SW480 (cell line): ENCODE measurements at regions not wholly inside any gene's neighbourhood (a gene's known extent, or its start where the extent isn't known, plus 50 kb on each side); places are given as distances from the start of the nearest gene placed in this dataset.
A peak's percentile ranks its signal among the peaks of the same experiment; 100 is the strongest.

Experiments
- DNase-seq: peaks from one replicate; pipeline ENCODE4 v3.0.0-alpha.2; 2016; ENCODE audit warnings: low spot score

DNA sequence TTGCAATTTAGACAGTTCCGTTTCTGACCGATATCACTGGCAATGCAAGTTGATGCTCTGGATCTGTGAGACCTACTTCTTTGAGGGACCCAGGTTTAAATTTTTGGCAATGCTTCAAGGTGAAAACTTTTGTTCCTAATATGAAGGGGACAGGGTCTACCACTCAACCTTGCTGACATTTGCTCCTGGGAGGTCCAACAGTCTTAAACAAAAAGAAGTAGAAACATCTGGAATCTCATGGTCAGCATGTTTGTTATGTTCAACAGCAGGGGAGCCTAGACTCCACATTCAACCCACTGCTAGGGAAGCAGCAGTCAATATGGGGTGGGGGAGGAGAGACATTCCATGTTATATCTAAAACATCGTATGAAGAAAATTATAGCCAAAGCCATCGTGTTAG lies 196.4 kb downstream of the SIM1 start:
- DNase-seq, result no peak

DNA sequence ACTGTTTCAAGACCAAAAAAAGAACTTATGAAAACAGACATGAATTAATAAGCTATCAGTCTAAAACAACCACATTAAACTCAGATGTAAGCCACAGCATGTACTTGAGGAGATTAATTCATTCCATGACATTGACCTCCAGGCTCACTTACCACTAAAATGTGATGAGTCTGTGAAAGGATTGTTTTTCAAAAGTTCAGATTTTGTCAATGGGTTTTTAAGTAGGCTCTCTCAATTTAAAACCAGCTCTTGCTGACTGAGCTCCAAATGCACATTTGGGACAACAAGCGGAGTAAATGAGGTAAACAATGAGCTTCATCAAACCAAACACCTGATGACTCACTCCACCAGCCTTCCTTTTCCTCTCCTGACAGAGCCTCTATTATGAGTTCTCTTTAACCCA lies 197.0 kb downstream of the SIM1 start:
- DNase-seq, result peak; percentile 3

DNA sequence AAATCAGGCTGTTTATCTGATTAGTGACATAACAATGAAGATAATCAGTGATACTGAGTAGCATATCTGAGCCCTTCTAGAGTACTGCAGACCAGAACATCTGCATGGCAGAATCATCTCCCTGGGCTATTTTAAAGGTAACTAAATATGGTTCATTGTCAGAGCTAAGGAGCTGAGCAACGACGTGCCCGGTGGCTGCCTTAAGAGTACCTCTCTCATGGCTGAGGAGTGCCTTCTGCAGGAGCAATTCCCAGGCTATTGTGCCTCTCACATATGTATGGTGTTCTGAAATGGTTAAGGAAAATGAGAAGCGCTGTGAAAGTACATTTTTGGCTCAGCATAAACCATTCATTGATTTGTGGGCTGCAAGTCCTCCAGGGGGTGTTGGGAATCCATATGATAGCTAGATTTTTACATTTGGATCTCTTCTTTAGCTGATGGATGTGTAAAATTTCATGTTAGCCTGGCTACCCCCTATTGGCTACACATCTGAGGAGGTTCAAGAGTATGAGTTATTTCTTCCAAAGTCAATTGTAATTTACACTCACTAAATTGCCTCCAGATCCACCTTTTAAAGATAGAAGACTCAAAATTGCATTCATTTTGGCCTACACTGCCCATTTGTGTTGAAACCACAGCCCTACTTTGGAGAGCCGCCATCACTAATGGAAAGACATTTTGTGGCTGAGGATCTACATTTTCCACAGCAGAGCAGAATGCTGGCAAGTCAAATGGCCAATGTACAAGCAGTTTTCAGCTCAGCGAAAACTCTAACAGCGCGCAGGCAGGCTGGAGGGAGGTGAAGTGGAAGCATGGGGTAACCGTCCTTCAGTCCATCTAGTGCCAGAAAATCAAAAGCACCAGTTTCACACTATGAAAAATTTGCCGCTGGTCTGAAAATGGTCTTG lies 198.0 kb downstream of the SIM1 start:
- DNase-seq, result no peak

DNA sequence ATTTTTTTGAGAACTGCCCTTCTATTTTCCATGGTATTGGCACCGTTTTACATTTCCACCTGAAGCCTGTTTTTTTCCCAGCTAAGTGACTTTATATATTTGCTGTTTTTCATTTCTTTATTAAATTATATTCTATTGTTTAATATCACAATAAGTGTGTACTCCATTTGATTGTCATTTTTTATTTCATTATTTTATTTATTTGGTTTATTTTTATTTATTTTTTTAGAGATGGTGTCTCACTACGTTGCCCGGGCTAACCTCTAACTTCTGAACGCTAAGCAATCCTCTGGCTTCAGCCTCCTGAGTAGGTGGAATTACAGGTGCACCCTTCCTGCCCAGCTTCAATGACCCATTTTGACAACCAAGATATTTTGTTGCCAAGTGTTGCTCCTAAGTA lies 202.6 kb downstream of the SIM1 start:
- DNase-seq, result no peak

DNA sequence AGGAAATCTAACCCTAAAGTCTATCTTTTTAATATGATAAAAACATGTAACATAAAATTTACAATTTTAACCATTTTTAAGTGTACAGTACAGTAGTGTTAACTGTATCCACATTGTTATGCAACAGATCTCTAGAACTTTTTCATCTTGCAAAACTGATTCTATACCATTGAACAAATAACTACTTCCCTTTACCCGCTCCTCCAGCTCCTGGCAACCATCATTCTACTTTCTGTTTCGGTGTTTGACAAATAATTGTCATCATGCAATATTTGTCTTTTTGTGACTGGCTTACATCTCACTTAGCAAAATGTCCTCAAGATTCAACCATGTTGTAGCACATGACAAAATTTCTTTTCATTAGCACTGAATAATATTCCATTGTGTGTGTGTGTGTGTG lies 203.2 kb downstream of the SIM1 start:
- DNase-seq, result no peak

DNA sequence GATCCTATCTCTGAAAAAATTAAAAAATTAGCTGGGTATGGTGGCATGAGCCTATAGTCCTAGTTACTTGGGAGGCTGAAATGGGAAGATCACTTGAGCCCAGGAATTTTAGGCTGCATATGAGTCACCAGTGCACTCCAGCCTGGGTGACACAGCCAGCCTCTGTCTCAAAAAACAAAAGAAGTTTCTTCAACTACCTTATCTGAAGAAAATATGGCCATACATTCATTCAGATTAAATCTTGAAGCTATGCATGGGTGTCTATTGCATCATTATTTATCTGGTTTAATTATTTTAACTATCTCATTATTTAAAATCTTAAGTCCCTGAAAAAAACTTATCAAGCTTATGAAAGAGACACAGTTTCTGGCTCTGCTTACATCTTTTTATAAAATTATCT lies 204.1 kb downstream of the SIM1 start:
- DNase-seq, result no peak

DNA sequence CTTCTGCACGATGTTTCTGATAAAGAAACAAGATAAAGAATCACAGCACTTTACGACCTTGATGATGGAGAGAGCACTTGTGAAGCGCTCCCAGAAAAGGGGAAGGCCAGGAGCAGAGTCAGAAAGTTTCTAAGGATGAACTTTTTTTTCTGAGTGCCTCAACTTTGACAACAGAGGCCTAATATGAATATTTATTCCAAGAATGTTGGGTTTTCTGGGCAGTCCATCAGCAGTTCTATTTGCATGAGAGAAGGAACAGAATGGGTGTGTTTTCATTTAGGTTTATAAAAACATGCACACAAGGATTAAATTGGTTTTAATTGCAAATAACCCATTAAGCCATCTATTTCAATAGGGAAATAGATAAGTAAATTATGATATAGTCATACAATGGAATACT lies 204.9 kb downstream of the SIM1 start:
- DNase-seq, result no peak

DNA sequence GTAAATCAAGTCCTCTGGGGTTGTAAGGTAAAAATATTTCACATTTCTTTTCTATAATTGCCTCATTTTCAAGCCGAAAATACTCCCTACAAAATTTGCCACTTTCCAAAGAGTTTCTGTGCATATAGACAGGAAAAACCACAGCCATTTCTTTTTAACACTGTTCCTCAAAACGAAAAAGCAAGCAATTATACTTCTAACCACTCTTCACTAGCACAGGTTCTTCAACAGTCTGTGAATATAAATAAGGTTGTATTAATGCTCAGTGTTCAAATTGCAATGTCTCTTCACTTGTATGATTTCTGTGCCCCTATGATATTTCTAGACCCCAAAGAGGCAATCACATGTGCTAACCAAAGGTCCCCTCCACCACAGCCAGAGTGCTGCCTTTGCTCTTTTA lies 206.0 kb downstream of the SIM1 start:
- DNase-seq, result no peak

DNA sequence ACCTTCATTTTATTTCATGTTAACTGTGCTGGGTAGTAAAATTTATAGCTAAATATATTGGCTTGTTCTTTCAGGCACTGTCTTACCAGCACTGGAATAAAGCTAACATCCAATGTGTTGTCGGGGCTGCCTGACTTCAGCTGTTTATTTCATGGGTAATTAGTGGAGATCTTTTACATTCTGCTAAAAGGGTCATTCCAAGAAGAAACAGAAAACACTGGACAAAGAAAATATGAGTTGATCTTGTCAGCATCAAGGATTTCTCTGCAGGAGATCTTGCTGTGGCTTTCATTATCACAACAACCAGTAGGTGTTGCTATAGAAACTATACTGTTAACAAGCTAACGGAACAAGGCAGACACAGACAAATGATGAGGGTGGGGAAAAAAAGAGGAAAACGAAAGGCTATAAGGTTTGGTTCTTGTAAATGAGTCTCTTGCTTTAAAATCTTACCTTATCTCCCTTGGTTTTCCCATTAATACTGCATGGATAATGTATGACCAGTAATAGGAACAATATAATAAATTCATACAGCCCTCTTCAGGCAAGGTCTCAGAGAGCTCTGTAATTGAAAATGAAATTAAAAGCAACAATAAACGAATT lies 206.8 kb downstream of the SIM1 start:
- DNase-seq, result peak; percentile 17

DNA sequence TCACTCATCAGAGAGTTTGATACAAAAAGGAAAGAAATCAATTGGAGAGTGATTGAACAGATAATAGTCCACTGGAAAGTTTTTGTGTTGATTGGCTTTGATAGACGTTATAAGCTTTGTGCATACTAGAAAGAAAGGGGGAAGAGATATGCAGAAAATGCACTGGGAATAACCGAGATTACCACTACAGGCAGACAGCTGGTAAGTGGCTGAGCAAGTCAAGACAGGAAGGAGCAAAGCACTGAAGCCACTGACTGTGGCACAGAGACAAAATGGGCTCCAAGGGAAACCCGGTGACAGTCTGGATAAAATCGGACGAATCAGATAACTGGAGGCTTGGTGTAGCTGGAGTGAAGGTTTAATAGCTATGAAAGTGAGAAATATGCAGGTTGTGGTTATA lies 209.0 kb downstream of the SIM1 start:
- no peak for DNase-seq

DNA sequence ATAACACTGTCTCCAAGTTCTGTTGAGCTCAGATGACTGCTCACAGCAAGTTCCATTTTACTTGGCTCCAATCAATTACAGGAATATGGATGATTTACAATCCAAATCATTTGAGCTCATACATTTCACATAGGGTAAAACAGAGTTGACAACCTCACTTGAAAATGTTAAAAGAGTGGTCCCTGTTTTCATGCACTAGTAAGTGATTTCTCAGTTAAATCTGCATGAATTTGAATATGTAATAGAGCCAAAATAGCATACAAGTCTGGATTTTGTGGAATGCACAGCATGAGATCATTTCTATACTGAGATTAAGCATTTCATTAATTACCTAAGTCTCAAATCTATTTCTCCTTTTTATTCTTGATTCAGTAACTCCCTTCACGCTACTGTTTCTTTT lies 217.6 kb downstream of the SIM1 start:
- DNase-seq, result no peak

DNA sequence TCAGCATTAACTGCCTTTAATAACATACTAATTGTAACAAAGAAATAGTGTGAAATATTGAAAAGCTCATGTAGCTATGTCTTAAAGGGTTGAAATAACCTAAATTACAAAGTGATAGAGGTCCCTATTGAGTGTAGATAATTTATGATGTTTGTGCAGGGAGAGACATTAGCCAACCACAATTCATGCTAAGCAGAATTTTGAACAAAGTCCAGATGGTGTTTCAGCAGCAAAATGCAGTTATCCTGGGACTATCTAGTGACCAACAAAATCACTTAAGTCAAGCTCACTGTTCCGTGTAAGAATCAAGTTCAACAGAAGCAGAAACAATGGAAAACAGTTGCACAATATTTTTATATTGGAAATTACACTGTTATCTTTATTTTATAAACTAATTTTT lies 218.5 kb downstream of the SIM1 start:
- no peak for DNase-seq

DNA sequence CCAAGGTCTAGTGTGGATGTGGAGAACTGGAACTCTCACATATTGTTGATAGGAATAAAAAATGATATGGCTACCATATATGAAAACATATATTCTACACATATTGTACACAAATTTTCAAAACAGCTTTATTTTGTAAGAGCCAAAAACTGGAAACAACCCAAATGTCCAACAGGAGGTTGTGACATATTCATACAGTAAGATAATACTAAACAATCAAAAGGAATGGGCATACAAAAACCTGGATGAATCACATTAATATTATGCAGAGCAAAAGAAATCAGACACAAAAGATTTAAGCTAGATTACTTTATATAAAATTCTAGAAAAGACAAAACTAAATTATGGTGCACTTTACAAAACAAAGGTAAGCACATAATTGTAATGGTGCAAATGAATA lies 223.9 kb downstream of the SIM1 start:
- DNase-seq, result no peak

DNA sequence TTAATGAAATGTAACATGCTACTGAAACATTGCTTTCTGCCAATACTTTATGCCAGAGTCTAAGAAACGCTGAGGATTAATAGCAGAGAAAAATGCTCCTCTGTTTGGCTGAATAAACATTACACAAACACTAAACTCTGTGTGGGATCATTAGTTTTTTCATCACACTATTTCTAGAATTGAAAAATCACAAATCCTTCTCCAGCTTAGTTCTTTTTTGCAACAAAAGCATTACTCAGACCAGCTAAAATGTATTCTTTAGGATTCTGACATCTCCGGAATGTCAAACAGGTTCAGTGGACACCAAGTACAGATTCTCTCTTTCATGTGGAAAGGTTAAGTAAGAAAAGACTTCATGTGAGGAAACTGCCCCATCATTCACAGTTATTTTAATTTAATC lies 226.9 kb downstream of the SIM1 start:
- DNase-seq, result no peak

DNA sequence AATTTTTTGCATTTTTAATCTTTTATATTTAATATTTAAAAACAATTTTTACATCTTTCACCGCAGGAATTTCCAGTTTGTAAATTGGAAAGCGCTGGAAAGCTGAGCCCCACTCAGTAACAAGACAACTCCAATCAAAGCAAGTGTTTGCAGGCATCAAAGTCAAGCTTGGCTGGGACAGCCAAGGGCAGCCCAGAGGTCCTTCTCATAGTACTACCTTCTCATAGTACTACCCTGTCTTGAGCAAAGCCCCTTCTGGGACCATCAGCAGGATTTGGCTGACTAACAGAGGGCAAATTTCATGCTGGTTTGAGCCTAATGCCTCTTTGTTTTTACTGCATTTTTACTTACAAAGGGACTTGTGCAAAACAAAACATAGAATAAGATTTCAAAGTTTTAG lies 228.3 kb downstream of the SIM1 start:
- no peak for DNase-seq

DNA sequence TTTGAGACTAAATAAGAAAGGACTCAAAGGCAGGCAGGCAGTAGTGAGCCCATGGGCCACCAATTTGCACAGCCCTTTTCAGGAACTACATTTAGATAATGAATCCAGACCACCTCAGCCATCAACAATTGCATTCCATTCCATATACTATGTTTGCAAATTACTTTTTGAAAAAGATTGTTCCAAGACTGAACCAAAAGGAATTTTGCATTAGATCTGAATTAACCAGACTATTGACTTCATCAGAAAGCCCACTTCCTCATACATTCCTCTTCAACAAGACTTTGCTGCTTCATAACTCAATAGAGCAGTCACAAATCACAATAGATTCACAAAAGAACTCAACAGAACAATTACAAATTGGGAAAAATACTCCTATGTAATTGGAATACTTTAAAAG lies 229.1 kb downstream of the SIM1 start:
- no peak for DNase-seq

DNA sequence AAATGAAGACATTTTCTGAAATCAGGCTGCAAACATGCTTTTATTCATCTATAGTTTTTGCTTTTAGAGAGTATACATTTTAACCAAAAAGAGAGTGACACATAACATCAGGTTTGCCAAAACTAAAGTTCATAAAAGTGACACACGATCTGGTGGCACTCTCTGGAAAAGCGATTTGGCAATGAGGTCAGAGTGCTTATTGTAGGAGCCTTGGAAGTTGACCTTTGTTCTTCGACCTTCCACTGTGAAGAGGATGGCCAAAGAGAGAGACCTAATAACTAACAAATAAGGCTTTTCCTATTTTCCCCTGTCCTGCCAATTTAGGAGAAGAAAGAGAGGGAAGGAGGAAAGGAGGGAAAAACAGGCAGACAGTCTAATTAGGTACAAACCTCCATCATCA lies 230.1 kb downstream of the SIM1 start:
- DNase-seq, result no peak

DNA sequence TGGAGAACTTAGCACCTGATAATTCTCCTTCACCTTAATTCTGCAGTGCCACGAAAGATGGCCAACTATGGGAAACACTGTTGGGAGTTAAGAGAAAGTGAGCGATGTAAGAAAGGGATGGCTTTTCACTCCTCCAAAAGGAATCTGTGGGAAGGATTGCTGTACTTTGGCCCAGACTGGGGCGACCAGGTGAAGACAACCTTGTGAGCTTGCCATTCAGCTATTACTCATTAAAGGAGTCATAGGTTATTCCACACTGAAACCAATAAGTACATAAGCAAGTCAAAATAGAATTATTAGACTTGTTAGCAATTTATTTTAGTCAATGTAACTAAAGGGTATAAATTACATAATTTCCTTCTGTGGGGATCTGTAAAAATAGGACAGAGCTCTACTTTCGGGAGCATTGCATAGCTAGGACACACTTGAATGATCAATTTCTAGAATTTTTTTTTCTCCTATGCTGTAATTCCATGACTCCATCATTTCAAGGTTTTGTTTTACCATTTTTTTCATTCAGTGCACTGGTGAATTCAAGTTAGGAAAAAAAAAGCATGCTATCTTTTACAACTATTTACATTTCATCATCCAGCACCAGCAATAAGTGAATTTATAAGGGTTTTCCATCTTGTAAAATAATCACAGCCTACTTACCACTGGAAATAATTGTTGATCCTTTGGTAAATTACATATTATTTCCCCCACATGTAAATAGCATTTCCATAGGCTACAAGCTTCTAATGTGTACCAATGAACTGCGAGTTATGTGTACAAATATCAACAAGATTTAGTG lies 231.7 kb downstream of the SIM1 start:
- DNase-seq, result no peak

DNA sequence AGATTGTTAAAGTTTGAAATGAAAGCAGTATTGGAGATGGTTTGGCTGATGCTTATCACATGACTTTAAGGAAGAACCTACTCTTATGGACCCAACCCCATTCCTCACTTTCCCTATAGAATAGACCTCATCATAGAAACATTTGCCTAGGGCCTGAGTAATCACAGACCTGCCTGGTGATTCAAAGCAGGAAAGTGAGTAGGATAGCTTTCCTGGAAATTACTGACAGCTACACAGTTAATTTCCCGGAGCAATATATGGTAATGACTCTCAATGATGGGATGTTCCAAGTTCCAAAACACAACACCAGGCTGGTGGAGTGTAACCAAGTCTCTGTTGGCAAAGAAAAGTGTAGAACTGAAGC lies 233.8 kb downstream of the SIM1 start:
- no peak for DNase-seq

DNA sequence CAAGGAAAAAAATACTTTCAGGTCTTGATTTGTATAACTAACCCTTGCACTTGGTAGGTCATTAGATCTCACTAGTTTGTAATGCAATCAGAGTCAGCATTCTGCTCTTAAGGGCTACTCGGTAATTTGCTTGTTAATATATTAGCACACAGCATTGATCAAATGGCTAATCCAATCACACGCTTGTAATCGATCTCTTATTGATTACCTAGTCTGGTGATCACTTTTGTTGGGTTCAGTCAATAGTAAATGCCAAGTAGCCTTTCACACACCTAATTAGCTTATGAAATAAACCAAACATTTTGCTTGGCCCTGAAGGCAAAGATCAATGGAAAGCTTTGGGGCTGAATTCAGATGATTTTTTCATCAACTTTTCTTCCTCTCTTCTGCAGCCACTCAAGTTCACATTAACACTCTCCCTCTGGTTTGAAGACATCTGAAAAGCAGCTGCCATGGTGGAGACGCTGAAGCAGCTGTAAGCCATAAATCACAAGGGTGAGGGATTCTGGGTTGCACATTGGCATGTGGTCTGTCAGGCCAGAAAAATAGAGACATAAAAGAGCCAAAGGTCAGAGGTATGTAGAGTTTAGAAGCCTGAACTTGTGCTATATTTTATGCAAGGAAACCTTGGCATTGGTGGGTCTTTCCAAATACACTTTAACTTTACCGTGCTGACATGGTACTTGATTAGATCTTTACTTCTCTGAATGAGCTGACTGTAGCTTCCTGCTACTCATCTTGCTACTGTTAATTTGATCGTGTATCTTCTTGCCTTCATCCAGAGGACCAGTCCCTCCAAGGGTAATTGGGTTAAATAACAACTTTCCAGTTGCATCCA lies 234.4 kb downstream of the SIM1 start:
- no peak for DNase-seq

DNA sequence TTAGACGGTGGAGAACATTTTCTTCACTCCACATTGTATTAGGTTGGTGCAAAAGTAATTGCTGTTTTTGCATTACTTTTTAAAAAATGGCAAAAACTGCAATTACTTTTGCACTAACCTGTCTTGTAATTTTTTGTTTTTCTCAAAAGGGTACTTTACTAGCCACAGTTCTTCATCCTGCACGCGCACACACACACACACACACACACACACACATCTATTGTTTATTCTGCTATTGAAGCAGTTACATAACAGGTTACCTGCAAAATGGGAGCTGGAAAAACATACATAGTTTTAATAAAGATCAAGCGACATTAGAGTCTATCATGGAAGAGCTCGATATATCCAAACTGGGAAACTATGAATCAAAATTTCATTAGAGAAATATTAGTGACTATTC lies 235.2 kb downstream of the SIM1 start:
- no peak for DNase-seq

DNA sequence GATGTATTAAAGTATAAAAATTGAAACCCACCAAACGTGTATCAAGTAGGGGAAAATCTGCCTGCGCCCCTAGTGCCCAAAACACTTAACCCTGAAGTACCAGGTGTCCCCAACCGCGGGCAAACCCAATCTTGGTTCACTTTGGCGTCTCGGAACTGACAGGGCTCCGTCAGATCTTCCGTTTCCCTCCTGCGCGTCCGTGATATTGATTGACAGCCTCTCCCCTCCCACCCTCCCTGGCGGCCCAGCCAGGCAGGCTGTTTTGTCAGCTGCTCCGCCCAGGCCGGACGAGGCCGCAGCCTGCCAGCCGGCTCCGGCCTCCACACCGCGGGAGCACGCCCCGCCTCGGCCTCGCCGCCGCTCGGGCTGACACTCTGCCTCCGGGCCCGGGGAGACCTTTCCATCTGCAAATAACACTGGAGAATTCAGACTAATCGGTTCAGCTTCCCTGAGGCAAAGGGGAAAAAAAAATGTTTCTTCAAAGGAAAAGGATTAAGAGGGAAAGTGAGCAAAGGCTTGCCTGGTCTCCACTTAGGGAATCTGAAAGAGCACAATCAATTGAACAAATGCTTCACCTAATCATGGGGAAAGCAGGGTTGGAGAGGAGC lies 234.9 kb upstream of the MCHR2 start:
- DNase-seq, result peak; percentile 73
